Stromal cell of bone marrow (primary cell): ENCODE measurements at regions not wholly inside any gene's neighbourhood (a gene's known extent, or its start where the extent isn't known, plus 50 kb on each side); places are given as distances from the start of the nearest gene placed in this dataset.
"Not testable (repeated sequence)": the region's sequence is repeated elsewhere in the genome, so short reads cannot be mapped to it uniquely, and the experiment has no call there.

Source experiments
- DNase-seq: peaks from one replicate; pipeline ENCODE4 v3.0.0-alpha.2; 2012; ENCODE audit warnings: low read depth

DNA sequence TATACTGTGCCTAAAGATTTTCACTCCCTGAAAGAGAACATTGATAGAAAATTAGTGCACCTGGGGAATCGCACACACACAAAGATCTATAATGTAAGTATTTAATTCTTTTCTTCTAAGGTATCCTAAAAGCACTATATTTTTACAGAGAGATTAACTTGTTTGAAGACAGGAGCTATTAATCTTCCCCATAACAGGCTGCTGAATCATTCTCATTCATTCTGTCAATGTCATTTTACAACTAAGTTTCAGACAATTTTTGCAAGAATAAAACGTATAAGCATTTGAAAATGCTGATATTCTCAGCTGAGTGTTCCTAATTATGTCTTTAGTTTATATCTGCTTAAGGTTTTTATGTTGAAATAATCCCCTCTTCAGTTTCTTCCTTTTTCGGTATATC is 776.7 kb downstream of the NXPH1 start:
- no peak for DNase-seq

DNA sequence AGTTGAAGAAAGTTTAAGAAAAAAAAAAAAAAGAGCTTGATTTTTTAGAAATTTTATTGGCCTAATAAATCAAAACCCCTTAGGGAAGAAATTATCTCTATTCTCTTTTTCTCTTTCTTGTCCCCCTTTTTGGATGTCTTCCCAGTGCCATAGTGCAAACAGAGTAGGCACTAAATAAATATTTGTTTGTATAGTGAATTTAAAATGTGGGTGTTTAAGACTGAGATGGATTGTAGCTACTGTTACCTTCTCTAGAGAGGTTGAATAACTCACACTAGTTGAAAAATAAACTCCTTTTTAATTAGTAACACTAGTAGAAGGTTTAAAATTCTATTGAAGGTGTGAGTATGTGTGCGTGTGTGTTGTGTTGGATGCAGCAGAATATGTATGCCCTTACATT is 783.8 kb downstream of the NXPH1 start:
- DNase-seq: no peak

DNA sequence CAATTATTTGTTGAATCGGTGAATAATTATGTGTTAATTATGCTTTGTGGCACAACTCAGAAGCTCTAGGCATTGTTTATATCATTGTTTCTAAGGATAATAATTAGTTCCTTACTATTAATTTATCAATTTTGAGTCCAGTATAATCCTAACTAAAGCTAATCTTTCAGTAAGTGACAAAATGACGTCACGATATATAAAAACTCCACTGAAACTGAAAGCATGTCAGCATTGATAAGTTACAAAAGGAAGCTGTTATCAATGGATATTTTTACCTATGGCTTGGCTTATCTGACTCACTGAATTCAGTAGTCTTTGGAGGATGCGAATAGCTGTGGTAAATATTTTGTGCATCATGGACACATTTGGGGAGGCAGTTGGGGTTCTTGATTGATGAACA is 793.1 kb downstream of the NXPH1 start:
- DNase-seq: no peak

DNA sequence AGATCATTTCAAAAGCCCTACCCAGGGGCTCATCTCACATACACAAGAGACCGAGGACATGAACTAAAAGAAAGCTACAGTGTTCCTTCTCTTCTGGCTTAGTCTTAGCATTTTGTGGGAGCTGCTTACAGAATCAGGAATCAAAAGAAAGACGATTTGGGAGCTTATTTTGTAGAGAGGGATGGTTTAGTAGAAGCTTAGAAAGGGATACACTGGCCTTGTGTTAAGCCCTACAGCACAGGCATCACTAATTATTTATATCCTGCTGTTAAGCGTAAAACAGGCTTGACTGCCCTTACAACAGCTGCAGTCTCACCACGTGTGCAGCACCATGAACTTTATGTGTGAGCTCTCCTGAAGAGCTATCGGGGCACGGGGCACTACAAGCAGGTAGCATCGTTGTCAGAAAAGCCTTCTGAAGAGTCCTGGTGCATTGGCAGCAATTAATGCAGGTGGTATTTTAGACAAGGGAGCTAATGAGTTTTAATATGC is 798.3 kb downstream of the NXPH1 start:
- DNase-seq: no peak

DNA sequence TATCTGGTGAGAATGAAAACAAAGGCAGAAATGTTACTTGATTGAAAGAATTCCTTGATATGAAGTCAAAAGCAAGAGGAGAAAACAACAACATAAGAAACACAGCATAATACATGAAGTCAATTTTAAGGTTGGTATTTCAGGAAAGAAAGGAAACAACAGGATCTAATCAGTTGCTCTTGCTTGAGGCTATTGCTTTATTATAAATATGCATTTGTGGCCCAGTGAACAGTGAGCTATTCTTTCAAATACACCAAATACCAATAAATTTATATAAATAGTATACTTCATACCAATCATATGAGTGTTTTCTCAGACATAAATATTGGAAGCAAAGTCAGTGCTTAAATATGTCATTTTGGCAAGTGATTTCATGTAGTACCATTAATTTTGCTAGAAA is 806.6 kb downstream of the NXPH1 start:
- no peak for DNase-seq

DNA sequence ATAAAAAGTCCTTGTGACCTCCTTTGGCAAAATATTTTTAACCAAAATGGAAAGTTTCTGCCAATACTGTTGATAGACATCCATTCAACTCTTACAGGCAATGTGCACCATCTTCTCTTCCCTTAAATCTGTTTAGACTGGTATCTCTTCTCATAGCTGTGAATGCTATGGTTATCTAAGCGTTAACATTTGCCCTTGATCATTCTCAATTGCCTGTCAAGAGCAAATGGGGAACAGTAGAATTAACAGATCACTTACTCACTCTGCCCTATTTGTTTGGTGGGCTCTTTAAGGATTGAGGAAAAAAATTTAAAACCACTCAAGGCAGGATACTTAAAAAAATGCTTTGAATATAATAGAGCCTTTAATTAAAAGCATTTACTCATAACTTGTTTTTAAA is 808.4 kb downstream of the NXPH1 start:
- DNase-seq: no peak

DNA sequence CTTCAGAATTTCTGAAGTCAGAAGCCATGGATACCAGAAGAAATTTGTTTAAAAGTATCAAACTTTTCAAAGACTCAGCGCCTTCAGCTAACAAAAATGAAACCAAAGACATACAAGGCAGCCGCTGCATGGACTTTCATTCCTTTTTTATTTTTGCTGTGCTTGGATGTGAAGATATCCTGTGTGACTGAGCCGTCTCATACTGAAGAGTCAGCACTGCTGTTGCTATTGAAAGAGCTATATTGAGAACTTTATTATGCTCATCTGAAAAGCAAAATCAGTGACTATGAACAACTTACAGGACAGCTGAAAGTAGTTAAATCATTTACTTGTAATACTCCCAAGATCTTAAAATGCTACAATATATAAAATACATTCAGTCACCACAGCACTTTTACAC is 809.2 kb downstream of the NXPH1 start:
- no peak for DNase-seq

DNA sequence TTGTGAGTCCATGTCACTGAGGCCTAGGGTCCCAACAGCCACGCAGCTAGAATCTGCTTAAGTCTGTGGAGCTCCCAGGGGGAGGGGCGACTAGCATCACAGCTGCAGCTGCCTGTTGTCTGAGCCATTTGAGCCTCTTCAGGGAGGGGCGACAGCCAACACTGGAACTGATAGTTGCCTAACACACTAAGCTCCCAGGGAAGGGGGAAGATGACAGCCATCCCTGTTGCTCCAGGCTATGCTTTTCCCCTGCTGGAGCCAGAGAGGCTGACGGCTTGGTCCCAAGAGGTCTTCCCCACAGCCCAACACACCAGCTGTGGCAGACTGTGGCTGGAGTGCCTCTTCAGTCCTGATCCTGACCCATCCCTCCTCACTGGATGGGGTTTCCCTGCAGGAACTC is 817.5 kb downstream of the NXPH1 start:
- DNase-seq: no peak

DNA sequence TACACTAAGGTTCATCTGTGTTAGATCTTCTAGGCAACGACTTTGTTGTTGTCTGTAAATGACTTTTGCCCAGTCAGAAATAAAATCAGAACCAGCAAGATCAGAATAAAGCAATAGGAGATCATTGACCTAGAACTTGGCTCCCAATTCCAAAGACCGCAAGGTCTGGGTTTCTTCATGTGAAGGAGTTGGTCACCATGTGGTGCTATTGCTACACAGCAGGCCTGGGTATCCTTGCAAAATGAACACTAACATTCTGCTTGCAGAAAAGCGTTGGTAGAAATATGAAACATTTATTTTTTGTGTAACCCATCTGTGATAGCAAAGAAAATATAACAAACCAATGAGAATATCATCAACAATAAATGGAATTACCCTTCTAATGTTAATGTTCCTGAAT is 831.0 kb downstream of the NXPH1 start:
- no peak for DNase-seq

DNA sequence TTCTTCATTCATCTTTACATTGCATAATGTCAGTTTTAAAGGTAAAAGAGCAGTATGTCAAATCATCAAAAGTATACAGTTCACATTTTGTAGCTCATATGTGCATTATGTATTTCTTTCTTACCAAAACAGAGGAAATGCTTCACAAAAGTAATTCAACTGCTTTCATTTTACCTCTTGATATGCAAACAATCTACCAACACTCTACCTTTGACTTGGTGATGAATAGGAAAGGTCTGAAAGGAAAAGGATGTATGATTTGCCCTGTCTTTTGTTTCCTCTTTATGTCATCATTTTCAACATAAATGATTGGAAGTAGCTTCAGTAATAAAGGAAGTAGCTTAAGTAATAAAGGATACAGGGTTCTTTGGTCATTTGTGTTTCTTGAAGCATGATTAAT is 846.7 kb downstream of the NXPH1 start:
- no peak for DNase-seq

DNA sequence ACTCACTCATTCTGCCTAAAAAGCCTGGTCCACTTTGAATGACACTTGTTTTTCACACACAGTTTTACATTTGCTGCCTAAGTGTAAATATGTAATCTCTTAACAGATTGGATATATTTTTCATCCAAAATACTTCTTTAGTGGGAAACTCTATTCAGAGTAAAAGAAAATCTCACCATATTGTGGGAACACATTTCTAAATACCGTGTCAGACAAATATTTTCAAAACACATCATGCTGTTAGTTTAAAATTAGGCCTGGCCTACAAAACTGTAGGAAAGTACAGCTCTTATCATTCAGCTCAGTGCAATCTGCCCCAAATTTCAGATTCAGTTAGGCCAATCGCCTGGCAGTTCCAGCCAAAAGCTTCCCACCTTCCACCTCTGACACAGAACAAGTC is 849.8 kb downstream of the NXPH1 start:
- no peak for DNase-seq

DNA sequence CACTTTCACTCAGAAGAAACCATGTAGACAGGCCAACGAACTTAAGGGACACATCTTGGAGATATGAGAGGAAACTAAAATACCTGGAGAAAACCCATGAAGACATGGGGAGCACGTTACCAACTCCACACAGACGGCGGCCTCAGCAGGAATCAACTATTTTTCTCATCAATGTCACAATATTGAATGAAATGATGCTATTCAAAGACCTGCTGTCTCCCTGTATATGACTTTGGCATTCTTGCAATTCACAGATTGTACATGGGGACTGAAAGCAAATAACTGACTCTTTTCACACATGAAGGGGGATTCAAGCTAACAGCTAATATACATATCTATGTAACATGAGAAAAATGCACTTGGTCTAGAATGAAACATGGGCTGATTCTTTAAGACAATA is 869.0 kb downstream of the NXPH1 start:
- DNase-seq: no peak

DNA sequence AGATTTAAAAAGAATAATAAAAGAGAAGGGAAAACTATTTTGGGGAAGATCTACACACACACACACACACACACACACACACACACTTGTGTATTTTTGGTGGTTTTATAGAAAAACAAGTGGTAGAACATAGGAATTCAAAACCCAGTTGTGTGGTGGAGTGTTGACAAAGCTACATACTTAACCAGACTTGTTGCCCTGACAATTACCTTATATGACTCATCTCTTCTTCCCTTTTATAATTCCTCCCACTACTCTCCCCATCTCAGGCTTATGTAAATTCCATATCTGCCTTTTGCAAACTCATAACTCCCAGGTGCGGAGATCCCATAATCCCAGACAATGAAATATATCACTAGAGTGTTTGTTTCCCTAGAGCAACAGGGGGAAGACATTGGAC is 873.7 kb downstream of the NXPH1 start:
- DNase-seq: no peak

DNA sequence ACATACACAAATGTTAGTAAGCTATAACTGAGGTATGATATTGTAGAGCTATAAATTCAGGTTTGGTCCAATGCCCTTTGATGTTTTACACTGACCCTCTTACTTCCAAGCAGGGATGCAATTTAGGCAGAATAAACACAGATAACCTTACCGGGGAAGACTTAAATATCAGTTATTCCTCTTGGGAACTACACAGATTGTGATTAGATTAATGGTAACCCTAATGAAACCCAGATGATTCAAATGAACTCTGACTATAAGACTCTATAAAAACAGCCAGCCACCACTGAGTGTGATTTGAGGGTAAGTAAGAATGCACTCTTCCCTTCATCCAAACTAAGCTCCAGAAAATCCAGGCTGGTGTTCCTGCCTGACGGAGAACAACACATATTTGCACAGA is 891.1 kb downstream of the NXPH1 start:
- no peak for DNase-seq

DNA sequence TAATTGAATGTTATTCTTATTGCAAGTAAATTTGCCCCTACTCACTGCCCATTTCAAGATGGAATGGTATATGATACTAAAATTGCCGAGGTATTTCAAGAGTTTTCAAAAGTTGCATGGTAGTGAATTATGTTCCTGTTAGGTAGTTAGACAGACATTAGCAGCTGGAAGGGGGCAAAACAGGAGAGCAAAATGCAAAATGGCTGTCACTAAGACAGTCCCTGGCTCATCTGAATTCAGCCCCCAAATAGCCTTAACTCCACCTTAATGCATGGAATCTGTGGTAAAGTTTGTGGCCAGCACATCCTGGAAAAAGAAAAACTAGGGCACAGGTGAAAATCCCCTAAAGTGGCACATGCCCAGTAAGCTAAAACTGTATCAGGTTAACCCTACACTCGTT is 894.9 kb downstream of the NXPH1 start:
- no peak for DNase-seq

DNA sequence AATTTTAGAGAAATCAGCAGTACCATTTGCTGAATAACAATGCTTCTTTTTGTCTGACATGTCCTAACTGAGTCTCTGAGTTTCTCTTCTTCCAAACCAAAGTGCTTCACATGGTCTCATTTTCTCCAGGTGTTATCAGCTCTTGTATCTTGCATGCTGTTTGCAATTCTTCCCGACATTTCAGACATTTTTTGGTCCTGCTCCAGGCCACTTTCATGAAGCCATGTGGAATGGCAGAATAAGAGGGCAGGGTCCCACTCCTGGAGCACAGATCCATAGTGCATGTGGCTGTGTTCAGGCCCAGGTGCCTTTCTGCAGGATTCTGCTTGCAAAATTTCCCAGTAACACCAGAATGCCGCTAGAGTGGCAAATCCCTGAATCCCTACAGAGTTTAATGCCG is 916.2 kb downstream of the NXPH1 start:
- no peak for DNase-seq

DNA sequence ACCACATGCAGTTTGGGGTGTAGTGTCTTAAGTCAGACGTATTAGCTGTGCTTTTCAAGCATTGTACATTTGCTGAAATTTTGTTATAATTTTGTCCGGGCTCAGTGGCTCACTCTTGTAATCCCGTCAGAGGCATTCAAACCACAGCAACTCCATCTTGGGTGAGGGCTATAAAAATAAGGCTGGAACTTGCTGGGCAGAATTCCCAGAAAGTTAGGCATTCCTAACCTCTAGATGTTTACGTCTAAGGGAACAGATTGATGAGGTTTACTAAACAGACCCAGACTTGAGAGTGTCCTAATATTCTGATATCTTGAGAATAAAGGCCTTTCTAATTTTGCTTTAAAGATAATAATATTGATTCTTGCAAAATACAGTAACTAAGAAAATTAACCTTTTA is 957.8 kb downstream of the NXPH1 start:
- DNase-seq: no peak

DNA sequence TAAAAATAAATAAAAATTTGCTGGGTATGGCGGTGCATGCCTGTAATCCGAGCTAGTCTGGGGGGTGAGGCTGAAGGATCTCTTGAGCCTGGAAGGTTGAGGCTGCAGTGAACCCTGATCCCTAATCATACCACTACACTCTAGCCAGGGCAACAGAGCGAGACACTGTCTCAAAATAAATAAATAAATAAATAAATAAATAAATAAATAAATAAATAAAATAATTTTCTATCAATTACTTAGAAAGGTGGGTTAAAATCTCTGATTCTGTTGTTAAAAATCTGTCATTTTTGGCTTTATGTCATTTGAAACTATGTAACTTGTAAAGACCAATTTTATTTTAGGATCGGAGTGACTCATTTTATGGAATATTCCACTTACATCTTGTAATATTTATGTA is 958.6 kb downstream of the NXPH1 start:
- DNase-seq: no peak

DNA sequence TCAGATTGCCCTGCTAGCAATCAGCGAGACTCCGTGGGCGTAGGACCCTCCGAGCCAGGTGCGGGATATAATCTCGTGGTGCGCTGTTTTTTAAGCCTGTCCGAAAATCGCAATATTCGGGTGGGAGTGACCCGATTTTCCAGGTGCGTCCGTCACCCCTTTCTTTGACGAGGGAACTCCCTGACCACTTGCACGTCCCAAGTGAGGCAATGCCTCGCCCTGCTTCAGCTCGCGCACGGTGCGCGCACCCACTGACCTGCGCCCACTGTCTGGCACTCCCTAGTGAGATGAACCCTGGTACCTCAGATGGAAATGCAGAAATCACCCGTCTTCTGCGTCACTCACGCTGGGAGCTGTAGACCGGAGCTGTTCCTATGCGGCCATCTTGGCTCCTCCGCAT is 971.0 kb downstream of the NXPH1 start:
- not testable (repeated sequence) for DNase-seq

DNA sequence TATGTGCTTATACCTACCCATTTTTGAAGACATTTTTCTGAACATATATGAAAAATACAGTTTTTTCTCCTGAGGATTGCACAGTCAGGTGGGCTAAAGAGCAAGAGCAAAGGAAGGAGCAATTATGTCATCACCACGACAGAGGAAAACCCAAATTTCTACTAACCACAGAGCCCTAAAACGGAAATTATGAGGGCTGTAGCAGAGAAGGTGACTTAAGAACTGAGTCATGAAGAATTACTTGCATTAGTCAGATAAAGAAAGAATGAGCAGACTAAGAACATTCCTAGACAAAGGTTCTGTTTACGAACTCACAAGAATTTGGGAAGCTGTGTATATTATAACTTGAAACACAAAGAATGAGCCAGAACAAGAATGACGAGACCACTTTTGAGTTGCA is 974.4 kb downstream of the NXPH1 start:
- no peak for DNase-seq

DNA sequence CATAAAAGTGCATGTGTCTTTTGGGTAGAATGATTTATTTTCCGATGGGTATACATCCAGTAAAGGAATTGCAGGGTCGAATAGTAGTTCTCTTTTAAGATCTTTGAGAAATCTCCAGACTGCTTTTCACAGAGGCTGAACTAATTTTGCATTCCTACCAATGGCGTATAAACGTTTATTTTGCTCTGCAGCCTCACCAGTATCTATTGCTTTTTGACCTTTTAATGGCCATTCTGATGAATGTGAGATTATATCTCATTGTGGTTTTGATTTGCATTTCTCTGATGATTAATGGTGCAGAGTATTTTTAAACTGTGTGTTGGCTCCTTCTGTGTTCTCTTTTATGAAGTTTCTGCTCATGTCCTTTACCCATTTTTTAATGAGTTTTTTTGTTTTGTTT is 1020.1 kb downstream of the NXPH1 start:
- no peak for DNase-seq

DNA sequence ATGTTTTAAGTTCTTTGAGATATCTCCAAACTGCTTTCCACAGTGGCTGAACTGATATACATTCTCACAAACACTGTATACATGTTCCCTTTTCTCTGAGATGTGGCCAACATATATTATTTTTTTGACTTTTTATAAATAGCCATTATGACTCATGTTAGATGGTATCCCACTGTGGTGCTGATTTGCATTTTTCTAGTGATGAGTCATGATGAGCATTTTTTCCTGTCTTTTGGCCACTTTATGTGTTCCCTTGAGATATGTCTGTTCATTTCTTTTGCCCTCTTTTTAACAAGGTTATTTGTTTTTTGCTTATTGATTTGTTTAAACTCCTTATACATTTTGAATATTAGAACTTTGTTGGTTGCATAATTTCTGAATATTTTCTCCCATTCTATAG is 1055.1 kb downstream of the NXPH1 start:
- DNase-seq: peak; percentile 62

DNA sequence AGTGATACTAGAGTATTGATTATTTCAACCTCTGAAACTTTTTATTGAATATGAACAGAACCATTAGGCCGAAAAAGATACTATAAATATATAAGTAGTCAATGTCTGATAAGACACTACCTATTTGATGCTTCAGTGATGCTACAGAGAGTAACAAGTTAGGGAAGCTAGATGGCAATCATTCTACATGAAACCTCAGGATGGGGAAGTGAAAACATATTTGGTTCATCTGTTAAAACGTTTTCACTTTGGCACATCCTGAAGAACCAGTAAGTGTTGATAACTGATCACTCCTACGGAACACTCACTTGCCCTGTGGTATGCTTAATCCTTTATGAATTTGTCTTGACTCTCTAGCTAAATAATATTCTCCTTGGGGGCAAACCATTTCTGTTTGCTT is 1064.9 kb downstream of the NXPH1 start:
- no peak for DNase-seq

DNA sequence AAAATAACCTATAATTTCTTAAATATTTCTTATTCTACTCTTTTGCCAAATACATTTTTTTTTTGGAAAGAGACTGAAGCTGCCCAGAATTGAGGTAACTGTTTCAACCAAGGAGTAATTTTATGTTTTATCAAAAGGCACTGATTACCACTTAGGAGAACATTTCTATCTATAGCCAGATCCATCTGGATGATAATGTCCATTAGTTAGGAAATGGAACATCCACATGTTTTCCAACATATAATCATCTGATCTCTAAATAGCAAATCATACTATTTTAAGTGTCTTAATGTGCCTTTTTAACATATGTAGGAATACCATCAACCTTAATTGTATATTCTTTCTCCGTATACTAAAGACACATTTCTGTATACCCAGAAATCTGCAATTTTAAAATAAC is 1068.9 kb downstream of the NXPH1 start:
- no peak for DNase-seq

DNA sequence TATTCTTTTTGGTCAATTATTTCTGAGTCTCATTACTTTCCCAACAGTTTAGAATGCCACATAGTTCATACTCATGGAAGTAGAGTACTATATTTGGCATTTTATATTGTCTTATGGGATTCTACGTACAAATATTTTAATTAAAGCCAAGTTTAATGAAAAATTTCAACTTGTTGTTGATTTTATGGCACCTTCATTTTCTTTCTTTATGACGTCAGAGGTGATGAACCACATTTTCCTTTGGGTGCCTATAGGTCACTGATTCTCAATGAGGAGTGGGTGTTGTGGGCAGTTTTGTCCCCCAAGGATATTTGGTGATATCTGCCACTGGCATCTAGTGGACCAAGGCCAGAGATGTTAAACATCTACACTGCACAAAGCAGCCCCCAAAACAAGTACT is 1071.3 kb downstream of the NXPH1 start:
- no peak for DNase-seq
